ENCODE measurements at regions not wholly inside any gene's neighbourhood (a gene's known extent, or its start where the extent isn't known, plus 50 kb on each side); places are given as distances from the start of the nearest gene placed in this dataset.

- TF ChIP-seq, protein P1, sequence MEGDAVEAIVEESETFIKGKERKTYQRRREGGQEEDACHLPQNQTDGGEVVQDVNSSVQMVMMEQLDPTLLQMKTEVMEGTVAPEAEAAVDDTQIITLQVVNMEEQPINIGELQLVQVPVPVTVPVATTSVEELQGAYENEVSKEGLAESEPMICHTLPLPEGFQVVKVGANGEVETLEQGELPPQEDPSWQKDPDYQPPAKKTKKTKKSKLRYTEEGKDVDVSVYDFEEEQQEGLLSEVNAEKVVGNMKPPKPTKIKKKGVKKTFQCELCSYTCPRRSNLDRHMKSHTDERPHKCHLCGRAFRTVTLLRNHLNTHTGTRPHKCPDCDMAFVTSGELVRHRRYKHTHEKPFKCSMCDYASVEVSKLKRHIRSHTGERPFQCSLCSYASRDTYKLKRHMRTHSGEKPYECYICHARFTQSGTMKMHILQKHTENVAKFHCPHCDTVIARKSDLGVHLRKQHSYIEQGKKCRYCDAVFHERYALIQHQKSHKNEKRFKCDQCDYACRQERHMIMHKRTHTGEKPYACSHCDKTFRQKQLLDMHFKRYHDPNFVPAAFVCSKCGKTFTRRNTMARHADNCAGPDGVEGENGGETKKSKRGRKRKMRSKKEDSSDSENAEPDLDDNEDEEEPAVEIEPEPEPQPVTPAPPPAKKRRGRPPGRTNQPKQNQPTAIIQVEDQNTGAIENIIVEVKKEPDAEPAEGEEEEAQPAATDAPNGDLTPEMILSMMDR (IDR thresholded peaks at IDR 0.05; ENCODE audit: low read depth, low read length), result no peak
- H3K9me3 ChIP-seq (ENCODE audit: low read depth), result no peaks in the 10 kb centered on the region
- no peak overlapping the region for H3K27ac ChIP-seq
- no peak for DNase-seq (ENCODE audit: low read depth in 1 of 2, low spot score in 1 of 2)
- H3K4me1 ChIP-seq (ENCODE audit: low read depth), result peaks cover 4% of the 10 kb centered on the region
- no peaks in the 10 kb centered on the region for H3K36me3 ChIP-seq
- H3K27me3 ChIP-seq, result no peaks in the 10 kb centered on the region
- no peak overlapping the region for H3K4me3 ChIP-seq
Measured at GRCh38 chr5:18699681-18700080, 1065.4 kb downstream of the TAF11L14 start.

GRCh38 chr5:18702821-18703220 lies 1068.6 kb downstream of the TAF11L14 start:
- Histone ChIP-seq H3K9me3 (ENCODE audit: low read depth) (no peaks in the 10 kb centered on the region), H3K27me3 (no peaks in the 10 kb centered on the region), H3K4me1 (ENCODE audit: low read depth) (peaks cover 4% of the 10 kb centered on the region), H3K4me3 (no peak overlapping the region), H3K36me3 (no peaks in the 10 kb centered on the region), H3K27ac (no peak overlapping the region)
- TF ChIP-seq, protein P1 (IDR thresholded peaks at IDR 0.05; ENCODE audit: low read depth, low read length), result no peak
- DNase-seq (ENCODE audit: low read depth in 1 of 2, low spot score in 1 of 2), result no peak

- Histone ChIP-seq H3K27me3 (no peaks in the 10 kb centered on the region), H3K36me3 (no peaks in the 10 kb centered on the region), H3K27ac (no peak overlapping the region), H3K9me3 (ENCODE audit: low read depth) (no peaks in the 10 kb centered on the region), H3K4me1 (ENCODE audit: low read depth) (no peaks in the 10 kb centered on the region), H3K4me3 (no peak overlapping the region)
- no peak for DNase-seq (ENCODE audit: low read depth in 1 of 2, low spot score in 1 of 2)
- TF ChIP-seq, protein P1 (IDR thresholded peaks at IDR 0.05; ENCODE audit: low read depth, low read length), result no peak
Measured at GRCh38 chr5:18712936-18713485, 1078.8 kb downstream of the TAF11L14 start.

GRCh38 chr5:18720002-18720401 lies 1085.7 kb downstream of the TAF11L14 start:
- no peaks in the 10 kb centered on the region for H3K36me3 ChIP-seq
- no peak overlapping the region for H3K27ac ChIP-seq
- TF ChIP-seq, protein P1 (IDR thresholded peaks at IDR 0.05; ENCODE audit: low read depth, low read length), result no peak
- DNase-seq (ENCODE audit: low read depth in 1 of 2, low spot score in 1 of 2), result no peak
- H3K9me3 ChIP-seq (ENCODE audit: low read depth), result no peaks in the 10 kb centered on the region
- no peak overlapping the region for H3K4me3 ChIP-seq
- H3K27me3 ChIP-seq, result no peaks in the 10 kb centered on the region
- H3K4me1 ChIP-seq (ENCODE audit: low read depth), result peaks cover 6% of the 10 kb centered on the region

DNA sequence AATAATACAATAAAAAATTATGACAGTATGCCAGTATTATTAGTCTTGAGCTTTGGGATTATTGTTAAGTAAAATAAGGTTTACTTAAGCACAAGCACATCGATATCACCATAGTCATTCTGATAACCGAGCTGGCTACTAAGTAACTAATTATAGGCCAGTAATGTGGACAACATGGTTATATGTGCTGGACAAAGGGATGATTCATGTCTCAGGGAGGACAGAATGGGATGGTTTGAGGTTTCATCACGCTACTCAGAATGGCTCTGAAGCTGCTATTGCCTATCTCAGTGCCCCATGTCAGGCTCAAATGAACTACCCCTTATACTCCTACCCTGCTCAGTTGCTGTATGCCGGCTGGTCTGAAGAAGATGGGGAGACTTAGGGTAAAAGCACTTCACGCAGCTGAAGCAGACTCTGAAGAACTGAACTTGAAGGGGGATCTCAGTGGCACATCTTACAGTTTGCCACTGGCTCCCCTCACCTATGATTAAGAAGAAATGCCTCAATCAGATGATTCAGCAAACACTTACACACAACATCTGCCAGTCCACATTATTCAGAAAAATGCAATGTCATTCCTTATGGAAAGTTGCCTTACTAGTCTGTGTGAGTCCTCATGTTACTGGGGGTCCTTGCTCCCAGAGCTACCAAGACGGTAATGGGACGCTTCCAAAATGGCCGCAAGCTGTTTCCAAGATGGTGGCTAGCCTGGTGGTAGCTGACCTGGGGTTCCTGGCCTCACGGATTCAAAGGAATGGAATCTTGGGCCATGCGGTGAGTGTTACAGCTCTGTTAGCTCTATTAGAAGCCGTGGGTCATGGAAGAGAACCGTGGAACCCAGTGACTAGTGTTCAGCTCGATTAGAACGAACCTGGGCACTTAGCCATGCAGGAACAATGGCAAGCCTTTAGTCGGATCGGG lies 1098.6 kb downstream of the TAF11L14 start:
- H3K27ac ChIP-seq, result no peak overlapping the region
- no peak for DNase-seq (ENCODE audit: low read depth in 1 of 2, low spot score in 1 of 2)
- no peaks in the 10 kb centered on the region for H3K36me3 ChIP-seq
- TF ChIP-seq, protein P1 (IDR thresholded peaks at IDR 0.05; ENCODE audit: low read depth, low read length), result no peak
- no peaks in the 10 kb centered on the region for H3K9me3 ChIP-seq (ENCODE audit: low read depth)
- no peaks in the 10 kb centered on the region for H3K27me3 ChIP-seq
- H3K4me1 ChIP-seq (ENCODE audit: low read depth), result peaks cover 6% of the 10 kb centered on the region
- H3K4me3 ChIP-seq, result no peak overlapping the region

Data from cardiac muscle cell (in vitro differentiated cells and primary cell).